ENCODE measurements at regions not wholly inside any gene's neighbourhood (a gene's known extent, or its start where the extent isn't known, plus 50 kb on each side); places are given as distances from the start of the nearest gene placed in this dataset.
"Not testable (repeated sequence)": the region's sequence is repeated elsewhere in the genome, so short reads cannot be mapped to it uniquely, and the experiment has no call there.

GRCh38 chr4:114321366-114321765, 277.2 kb upstream of the UGT8 start:
- no peak overlapping the region for H3K4me3 ChIP-seq (ENCODE audit: low read length)
- no peak overlapping the region for H3K9ac ChIP-seq (ENCODE audit: low read length)
- no peaks in the 10 kb centered on the region for H3K27me3 ChIP-seq (ENCODE audit: control insufficient read depth, insufficient read depth, low read length)
- no peak overlapping the region for H3K27ac ChIP-seq (ENCODE audit: low read depth, low read length)
- H3K36me3 ChIP-seq (ENCODE audit: control insufficient read depth, insufficient read depth, low read length), result no peaks in the 10 kb centered on the region
- peaks cover 11% of the 10 kb centered on the region for H3K4me1 ChIP-seq (ENCODE audit: control insufficient read depth, insufficient read depth, low read length)

GRCh38 chr4:114323841-114324240, 274.8 kb upstream of the UGT8 start:
- Histone ChIP-seq H3K4me1 (ENCODE audit: control insufficient read depth, insufficient read depth, low read length) (peaks cover 5% of the 10 kb centered on the region), H3K27me3 (ENCODE audit: control insufficient read depth, insufficient read depth, low read length) (no peaks in the 10 kb centered on the region), H3K27ac (ENCODE audit: low read depth, low read length) (no peak overlapping the region), H3K4me3 (ENCODE audit: low read length) (no peak overlapping the region), H3K9ac (ENCODE audit: low read length) (no peak overlapping the region), H3K36me3 (ENCODE audit: control insufficient read depth, insufficient read depth, low read length) (no peaks in the 10 kb centered on the region)

- H3K36me3 ChIP-seq (ENCODE audit: control insufficient read depth, insufficient read depth, low read length), result no peaks in the 10 kb centered on the region
- H3K4me3 ChIP-seq (ENCODE audit: low read length), result no peak overlapping the region
- H3K27me3 ChIP-seq (ENCODE audit: control insufficient read depth, insufficient read depth, low read length), result no peaks in the 10 kb centered on the region
- H3K27ac ChIP-seq (ENCODE audit: low read depth, low read length), result no peak overlapping the region
- no peak overlapping the region for H3K9ac ChIP-seq (ENCODE audit: low read length)
- H3K4me1 ChIP-seq (ENCODE audit: control insufficient read depth, insufficient read depth, low read length), result no peaks in the 10 kb centered on the region
These were observed 272.2 kb upstream of the UGT8 start for GRCh38 chr4:114326358-114326757.

- Histone ChIP-seq H3K9ac (ENCODE audit: low read length) (no peak overlapping the region), H3K27ac (ENCODE audit: low read depth, low read length) (no peak overlapping the region), H3K36me3 (ENCODE audit: control insufficient read depth, insufficient read depth, low read length) (no peaks in the 10 kb centered on the region), H3K4me1 (ENCODE audit: control insufficient read depth, insufficient read depth, low read length) (no peaks in the 10 kb centered on the region), H3K27me3 (ENCODE audit: control insufficient read depth, insufficient read depth, low read length) (no peaks in the 10 kb centered on the region), H3K4me3 (ENCODE audit: low read length) (no peak overlapping the region)
These were observed 266.5 kb upstream of the UGT8 start for GRCh38 chr4:114332119-114332518.

- not testable (repeated sequence) for H3K4me3 ChIP-seq (ENCODE audit: low read length); H3K27me3 ChIP-seq (ENCODE audit: control insufficient read depth, insufficient read depth, low read length); H3K27ac ChIP-seq (ENCODE audit: low read depth, low read length)
These were observed 264.2 kb upstream of the UGT8 start for GRCh38 chr4:114334363-114334762.

GRCh38 chr4:114334884-114335330, 263.7 kb upstream of the UGT8 start:
- no peak overlapping the region for H3K27ac ChIP-seq (ENCODE audit: low read depth, low read length)
- no peaks in the 10 kb centered on the region for H3K36me3 ChIP-seq (ENCODE audit: control insufficient read depth, insufficient read depth, low read length)
- H3K27me3 ChIP-seq (ENCODE audit: control insufficient read depth, insufficient read depth, low read length), result no peaks in the 10 kb centered on the region
- H3K4me1 ChIP-seq (ENCODE audit: control insufficient read depth, insufficient read depth, low read length), result no peaks in the 10 kb centered on the region
- H3K9ac ChIP-seq (ENCODE audit: low read length), result no peak overlapping the region
- no peak overlapping the region for H3K4me3 ChIP-seq (ENCODE audit: low read length)

More at GRCh38 chr4:114334363-114334762, 264.2 kb upstream of the UGT8 start:
- not testable (repeated sequence) for H3K9ac ChIP-seq (ENCODE audit: low read length); H3K4me1 ChIP-seq (ENCODE audit: control insufficient read depth, insufficient read depth, low read length); H3K36me3 ChIP-seq (ENCODE audit: control insufficient read depth, insufficient read depth, low read length)

- Histone ChIP-seq H3K9ac (ENCODE audit: low read length) (no peak overlapping the region), H3K27me3 (ENCODE audit: control insufficient read depth, insufficient read depth, low read length) (no peaks in the 10 kb centered on the region), H3K4me3 (ENCODE audit: low read length) (no peak overlapping the region), H3K4me1 (ENCODE audit: control insufficient read depth, insufficient read depth, low read length) (no peaks in the 10 kb centered on the region), H3K27ac (ENCODE audit: low read depth, low read length) (no peak overlapping the region), H3K36me3 (ENCODE audit: control insufficient read depth, insufficient read depth, low read length) (no peaks in the 10 kb centered on the region)
These were observed 263.3 kb upstream of the UGT8 start for GRCh38 chr4:114335339-114335738.

GRCh38 chr4:114343015-114343414, 255.6 kb upstream of the UGT8 start:
- H3K27me3 ChIP-seq (ENCODE audit: control insufficient read depth, insufficient read depth, low read length), result no peaks in the 10 kb centered on the region
- no peak overlapping the region for H3K27ac ChIP-seq (ENCODE audit: low read depth, low read length)
- no peaks in the 10 kb centered on the region for H3K36me3 ChIP-seq (ENCODE audit: control insufficient read depth, insufficient read depth, low read length)
- no peak overlapping the region for H3K4me3 ChIP-seq (ENCODE audit: low read length)
- no peak overlapping the region for H3K9ac ChIP-seq (ENCODE audit: low read length)
- no peaks in the 10 kb centered on the region for H3K4me1 ChIP-seq (ENCODE audit: control insufficient read depth, insufficient read depth, low read length)

- Histone ChIP-seq H3K27me3 (ENCODE audit: control insufficient read depth, insufficient read depth, low read length) (no peaks in the 10 kb centered on the region), H3K36me3 (ENCODE audit: control insufficient read depth, insufficient read depth, low read length) (no peaks in the 10 kb centered on the region), H3K4me3 (ENCODE audit: low read length) (no peak overlapping the region), H3K27ac (ENCODE audit: low read depth, low read length) (no peak overlapping the region), H3K9ac (ENCODE audit: low read length) (no peak overlapping the region), H3K4me1 (ENCODE audit: control insufficient read depth, insufficient read depth, low read length) (no peaks in the 10 kb centered on the region)
These were observed 248.9 kb upstream of the UGT8 start for GRCh38 chr4:114349543-114350175.

- no peak overlapping the region for H3K27ac ChIP-seq (ENCODE audit: low read depth, low read length)
- no peak overlapping the region for H3K9ac ChIP-seq (ENCODE audit: low read length)
- no peaks in the 10 kb centered on the region for H3K36me3 ChIP-seq (ENCODE audit: control insufficient read depth, insufficient read depth, low read length)
- no peaks in the 10 kb centered on the region for H3K4me1 ChIP-seq (ENCODE audit: control insufficient read depth, insufficient read depth, low read length)
- H3K27me3 ChIP-seq (ENCODE audit: control insufficient read depth, insufficient read depth, low read length), result no peaks in the 10 kb centered on the region
- no peak overlapping the region for H3K4me3 ChIP-seq (ENCODE audit: low read length)
These were observed 239.7 kb upstream of the UGT8 start for GRCh38 chr4:114358901-114359300.

GRCh38 chr4:114361249-114361648, 237.4 kb upstream of the UGT8 start:
- no peak overlapping the region for H3K4me3 ChIP-seq (ENCODE audit: low read length)
- H3K27ac ChIP-seq (ENCODE audit: low read depth, low read length), result no peak overlapping the region
- no peaks in the 10 kb centered on the region for H3K4me1 ChIP-seq (ENCODE audit: control insufficient read depth, insufficient read depth, low read length)
- H3K9ac ChIP-seq (ENCODE audit: low read length), result no peak overlapping the region
- no peaks in the 10 kb centered on the region for H3K27me3 ChIP-seq (ENCODE audit: control insufficient read depth, insufficient read depth, low read length)
- no peaks in the 10 kb centered on the region for H3K36me3 ChIP-seq (ENCODE audit: control insufficient read depth, insufficient read depth, low read length)

GRCh38 chr4:114364857-114365256, 233.8 kb upstream of the UGT8 start:
- Histone ChIP-seq H3K4me3 (ENCODE audit: low read length) (no peak overlapping the region), H3K4me1 (ENCODE audit: control insufficient read depth, insufficient read depth, low read length) (no peaks in the 10 kb centered on the region), H3K36me3 (ENCODE audit: control insufficient read depth, insufficient read depth, low read length) (no peaks in the 10 kb centered on the region), H3K27me3 (ENCODE audit: control insufficient read depth, insufficient read depth, low read length) (no peaks in the 10 kb centered on the region), H3K9ac (ENCODE audit: low read length) (no peak overlapping the region), H3K27ac (ENCODE audit: low read depth, low read length) (peak overlapping the region; percentile 22)

GRCh38 chr4:114365591-114365990, 233.0 kb upstream of the UGT8 start:
- Histone ChIP-seq H3K27me3 (ENCODE audit: control insufficient read depth, insufficient read depth, low read length) (no peaks in the 10 kb centered on the region), H3K27ac (ENCODE audit: low read depth, low read length) (no peak overlapping the region), H3K9ac (ENCODE audit: low read length) (no peak overlapping the region), H3K4me3 (ENCODE audit: low read length) (no peak overlapping the region), H3K4me1 (ENCODE audit: control insufficient read depth, insufficient read depth, low read length) (no peaks in the 10 kb centered on the region), H3K36me3 (ENCODE audit: control insufficient read depth, insufficient read depth, low read length) (no peaks in the 10 kb centered on the region)
